UCSD-AML1 (cell line): ENCODE measurements at regions not wholly inside any gene's neighbourhood (a gene's known extent, or its start where the extent isn't known, plus 50 kb on each side); places are given as distances from the start of the nearest gene placed in this dataset.
A peak's percentile ranks its signal among the peaks of the same experiment; 100 is the strongest.
"Not testable (repeated sequence)": the region's sequence is repeated elsewhere in the genome, so short reads cannot be mapped to it uniquely, and the experiment has no call there.

Experiments used
- DNase-seq: peaks from one replicate; lab custom pipeline; 2025; ENCODE audit not compliant: unreplicated experiment; lab: John Stamatoyannopoulos, UW

DNA sequence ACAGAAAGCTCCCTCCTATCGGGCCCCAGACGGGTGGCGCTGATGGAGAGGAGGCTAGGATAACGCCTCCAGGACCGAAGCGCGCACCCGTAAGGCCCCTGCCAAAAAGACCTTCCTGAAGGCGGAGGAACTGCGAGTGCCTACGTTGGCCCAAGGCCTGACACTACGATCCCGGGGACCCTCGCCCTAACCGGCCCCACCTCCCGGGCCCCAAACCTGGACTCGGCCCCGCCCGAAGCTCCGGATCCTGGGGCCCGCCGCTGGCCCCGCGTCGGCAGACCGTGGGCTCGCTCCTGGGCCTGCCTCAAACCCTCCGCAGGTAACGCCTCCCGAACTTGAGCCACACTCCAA is 53.6 kb upstream of the ROPN1B start:
- DNase-seq: not testable (repeated sequence)

DNA sequence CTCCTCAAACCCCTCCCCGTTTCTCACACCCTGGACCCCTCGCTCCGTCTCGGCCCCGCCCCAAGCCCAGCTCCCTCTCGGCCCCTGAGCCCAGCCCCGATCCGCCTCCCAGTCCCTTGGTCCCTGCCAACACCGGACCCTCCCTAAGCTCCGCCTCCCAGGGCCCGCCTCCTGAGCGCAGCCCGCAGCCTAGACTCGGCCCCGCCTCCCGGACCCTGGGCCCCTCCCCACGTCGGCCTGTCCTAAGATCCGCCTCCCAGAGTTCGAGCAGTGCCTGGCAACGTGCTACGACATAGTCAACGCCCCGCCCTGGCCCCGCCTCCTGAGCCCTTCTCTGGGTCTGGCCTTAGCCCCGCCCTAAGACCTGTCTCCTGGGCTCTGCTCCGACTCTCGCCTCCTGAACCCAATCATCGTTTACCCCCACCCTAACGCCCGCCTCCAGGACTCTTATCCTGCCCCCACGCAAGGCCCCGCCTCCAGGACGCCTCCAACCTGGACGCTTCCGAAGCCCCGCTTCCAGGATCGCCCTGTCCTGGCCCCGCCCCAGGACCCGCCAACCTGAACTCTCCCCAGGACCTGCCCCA is 53.1 kb upstream of the ROPN1B start:
- DNase-seq: peak; percentile 100

DNA sequence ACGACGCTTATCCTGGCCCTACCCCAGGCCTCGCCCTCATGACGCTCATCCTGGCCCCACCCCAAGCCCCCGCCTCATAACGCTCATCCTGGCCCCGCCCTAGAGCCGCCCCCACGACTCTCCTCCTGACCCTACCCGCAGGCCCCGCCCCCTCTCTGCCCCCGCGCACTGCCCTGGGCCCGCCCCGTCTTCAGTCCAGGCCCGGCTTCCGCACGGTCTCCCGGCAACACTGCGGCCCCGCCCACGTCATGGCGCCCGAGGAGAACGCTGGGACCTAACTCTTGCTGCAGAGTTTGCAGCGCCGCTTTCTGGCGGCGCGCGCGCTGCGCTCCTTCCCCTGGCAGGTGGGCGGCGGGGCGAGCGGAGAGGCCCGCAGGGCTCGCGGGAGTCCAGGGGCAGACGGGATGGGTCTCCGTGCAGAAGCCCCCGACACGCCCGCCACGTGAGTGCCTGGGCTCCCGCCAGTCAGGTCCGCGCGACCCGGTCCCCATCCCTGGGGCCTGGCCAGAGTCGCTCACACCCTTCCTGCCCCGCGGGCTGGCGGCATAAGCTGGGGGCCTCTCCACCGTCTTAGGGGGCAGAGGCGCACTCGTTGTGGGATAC is 52.5 kb upstream of the ROPN1B start:
- peak; percentile 100 for DNase-seq

DNA sequence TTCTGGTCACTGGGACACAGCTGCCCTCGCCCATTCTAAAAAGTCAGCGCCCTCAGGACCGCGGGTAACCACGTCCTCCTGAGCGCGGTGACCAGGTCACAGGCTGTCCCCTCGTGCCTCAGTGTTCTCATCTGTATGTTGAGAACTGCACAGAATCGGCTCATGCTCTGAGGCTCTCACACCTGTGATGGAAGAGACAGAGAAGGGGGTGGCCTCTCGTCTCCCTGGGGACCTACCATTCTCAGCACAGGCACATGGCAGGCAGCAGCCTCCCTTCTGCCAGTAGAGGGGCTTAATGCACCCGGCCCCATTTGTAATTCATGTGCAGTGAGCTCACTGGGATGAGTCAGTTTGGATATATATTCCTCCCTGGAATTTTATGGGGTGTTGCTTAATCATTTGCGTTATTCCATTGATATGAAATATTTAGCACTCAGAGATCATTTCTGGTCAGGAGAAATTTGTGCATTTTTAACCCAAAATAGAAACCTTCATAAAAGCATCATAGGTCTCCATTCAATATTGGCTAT is 51.9 kb upstream of the ROPN1B start:
- DNase-seq: peak; percentile 34

DNA sequence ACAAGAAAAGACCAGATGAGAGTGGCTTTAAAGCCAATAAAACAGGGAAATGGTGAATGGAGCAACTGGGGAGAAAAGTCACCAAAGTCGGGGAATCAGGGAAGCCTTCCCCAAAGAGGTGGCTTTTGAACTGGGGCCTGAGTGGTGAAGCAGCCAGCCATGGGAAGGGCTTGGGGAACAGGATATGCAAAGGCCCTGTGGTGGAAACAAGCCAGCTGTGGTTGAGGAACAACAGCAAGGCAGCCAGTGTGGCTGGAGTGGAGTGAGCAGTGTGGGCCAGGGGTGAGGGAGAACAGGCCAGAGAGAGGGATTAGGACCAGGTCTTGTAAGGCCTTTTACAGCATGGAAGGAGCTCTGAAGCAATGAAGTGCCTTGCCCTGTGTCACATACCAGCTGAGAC is 51.0 kb upstream of the ROPN1B start:
- DNase-seq: not testable (repeated sequence)

DNA sequence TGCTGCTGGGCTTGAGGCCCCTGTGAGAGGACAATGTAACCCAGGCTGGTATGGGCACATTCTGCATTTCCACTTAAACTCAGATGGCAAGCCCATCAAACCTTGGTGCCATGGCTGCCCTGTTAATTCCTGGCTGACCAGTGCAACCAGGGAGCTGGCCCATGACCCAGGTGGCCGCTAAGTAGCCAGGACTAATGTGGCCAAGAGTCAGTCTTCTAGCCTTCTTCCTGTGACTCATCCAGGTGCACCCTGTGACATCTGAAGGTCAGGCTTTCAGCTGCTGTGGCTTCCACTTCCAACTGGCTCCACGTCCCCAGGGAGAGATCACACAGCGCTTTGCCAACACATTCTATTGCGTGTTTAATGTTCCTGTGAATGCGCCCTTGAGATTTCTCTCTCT is 50.5 kb upstream of the ROPN1B start:
- not testable (repeated sequence) for DNase-seq

DNA sequence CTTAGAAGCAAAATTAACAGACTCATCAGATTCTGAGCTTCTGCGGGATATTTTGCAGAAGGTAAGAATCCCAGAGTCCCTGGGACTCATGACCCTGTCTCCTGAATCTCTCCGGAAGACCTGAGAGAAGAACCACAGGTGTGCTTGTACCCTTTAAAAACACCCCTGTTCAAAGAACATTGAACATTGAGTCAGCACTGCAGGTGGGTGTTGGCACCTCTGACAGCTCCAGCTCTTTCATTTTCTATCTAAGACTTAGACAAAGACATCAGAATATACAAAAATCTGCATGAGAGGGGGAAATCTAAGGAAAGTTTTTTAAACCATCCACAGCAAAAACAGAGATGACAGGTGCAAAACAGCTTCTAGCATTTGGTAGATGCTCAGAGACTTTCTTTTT is 50.1 kb upstream of the ROPN1B start:
- DNase-seq: not testable (repeated sequence)
